ENCODE measurements at regions not wholly inside any gene's neighbourhood (a gene's known extent, or its start where the extent isn't known, plus 50 kb on each side); places are given as distances from the start of the nearest gene placed in this dataset.

DNA sequence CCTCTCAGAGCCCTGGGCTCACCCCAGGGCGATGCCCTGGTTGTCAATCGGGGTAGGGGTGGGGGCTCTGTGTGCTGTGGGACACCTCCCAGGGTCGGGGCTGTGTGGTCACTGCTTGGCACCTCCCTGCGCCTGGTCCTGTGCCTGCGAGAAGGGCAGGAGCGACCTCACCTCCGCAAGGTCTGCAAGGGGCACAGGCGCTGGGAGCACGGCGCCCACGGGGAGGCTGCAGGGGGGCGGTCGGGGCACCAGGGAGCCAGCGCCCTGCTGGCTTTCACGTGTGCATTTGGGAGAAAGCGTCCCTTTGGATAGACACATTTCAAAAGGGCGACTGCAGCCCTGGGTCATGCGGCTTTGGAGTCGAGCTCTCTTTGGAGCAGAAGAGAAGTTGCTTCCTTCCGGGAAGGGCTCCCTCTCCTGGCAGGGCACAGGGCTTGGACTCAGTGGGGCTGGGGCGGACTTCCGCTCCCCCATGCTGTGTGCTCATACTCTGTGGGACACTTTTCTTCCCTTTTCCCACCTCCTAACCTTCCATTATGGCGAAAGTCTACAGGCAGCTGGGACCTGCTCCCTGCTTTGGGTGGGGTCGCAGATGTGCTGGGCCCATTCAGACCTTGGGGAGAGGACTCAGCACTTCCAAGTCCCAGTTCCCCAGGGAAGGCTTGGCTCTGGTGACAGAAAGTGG is 52.9 kb upstream of the SLC28A3 start:
- FAIRE-seq: no peak

DNA sequence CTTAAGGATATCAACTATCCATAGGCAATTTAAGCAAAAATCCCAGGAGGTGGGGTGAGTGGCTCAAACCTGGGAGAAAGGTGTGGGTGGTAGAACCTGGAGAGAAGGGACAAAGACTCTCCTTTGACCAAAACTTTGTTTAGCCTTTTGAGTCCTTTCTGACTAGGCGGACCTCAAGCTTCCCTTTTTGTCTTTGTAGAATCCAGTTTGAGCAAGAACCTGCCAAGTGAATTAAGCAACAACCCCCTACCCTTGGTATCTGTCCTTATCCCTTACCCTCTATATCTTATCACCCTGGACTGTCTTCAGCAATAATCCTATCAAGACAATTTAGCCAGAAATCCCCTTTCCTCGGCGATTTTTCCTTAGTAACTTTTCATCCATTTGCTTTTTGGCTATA is 53.5 kb upstream of the SLC28A3 start:
- no peak for FAIRE-seq

DNA sequence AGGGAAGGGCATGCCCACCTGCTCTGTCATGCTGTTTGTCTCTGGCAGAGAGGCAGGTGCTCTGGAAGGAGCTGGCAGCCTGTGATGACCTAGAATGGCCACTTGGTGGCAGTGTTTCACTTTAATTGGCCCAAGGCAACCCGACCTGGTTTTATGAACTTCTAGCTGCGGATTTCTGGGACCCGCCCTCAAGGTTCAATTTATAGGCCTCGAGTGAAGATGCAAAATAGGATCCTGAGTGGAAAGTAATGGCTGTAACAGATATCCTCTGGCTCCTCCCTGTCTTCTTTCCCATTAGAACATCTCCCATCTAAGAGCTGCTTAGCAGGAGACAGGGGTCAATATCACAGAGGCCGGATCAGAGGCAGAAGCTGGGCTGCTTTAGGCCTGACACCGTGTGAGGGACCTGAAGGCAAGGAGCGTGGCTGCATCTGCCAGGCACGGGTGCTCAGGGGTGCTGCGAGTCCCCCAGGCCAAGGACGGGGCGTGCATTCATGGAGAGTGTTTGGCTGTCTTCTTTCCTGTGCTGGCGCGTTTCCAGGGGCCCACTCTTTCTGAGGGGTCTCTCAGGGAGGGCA is 56.7 kb upstream of the SLC28A3 start:
- peak; percentile 82 for FAIRE-seq

DNA sequence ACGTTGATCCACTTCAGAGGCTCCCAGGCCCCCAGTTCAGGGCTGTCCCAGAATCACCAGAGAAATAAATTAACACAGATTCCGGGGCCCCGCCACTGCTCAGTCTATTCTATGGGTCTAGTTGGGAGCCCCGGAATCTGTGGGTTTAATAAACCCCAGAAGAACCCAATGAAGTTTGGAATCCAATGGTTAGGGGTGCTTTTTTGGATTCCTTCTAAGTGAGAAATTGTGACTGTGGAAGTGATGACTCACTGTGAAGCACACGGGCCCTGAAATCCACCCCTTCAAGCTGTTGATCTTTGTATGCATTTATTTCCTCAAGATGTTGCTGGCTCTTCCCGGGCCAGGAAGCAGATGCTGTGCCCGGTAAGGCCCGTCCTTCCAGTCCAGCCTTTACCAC is 57.3 kb upstream of the SLC28A3 start:
- no peak for FAIRE-seq

DNA sequence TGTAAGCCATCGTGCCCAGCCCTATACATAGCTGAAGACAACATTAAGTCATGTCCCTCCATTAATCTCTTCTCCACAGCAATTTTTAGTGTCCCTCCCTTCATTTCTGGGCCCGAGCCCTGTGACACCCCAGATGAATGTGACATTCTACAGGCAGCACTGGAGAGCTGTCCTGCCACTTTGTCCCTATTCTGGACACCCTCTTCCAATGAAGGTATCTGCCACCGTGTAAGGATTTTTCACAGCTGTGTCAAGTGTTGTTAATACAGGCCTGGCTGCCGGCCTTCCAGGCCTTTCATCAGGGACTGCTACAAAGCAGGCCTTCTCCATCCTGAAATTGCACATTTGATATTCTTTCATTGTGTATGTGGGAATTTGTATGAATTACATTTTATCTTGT is 62.0 kb upstream of the SLC28A3 start:
- FAIRE-seq: no peak

DNA sequence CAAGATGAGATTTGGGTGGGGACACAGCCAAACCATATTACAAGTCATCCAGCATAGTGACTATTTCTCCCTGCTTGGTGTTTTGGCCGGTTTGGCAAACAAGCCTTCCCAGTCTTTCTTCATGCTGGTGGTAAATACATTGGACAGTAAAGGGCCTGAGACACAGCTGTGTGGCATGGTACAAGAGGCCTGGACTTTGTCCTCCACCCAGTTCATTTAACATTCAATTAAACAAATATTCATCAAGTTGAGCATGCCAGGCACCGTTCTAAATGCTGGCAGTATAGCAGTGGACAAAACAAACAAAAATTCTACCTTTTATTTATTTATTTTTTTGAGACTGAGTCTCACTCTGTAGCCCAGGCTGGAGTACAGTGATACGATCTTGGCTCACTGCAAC is 62.7 kb upstream of the SLC28A3 start:
- FAIRE-seq: no peak

DNA sequence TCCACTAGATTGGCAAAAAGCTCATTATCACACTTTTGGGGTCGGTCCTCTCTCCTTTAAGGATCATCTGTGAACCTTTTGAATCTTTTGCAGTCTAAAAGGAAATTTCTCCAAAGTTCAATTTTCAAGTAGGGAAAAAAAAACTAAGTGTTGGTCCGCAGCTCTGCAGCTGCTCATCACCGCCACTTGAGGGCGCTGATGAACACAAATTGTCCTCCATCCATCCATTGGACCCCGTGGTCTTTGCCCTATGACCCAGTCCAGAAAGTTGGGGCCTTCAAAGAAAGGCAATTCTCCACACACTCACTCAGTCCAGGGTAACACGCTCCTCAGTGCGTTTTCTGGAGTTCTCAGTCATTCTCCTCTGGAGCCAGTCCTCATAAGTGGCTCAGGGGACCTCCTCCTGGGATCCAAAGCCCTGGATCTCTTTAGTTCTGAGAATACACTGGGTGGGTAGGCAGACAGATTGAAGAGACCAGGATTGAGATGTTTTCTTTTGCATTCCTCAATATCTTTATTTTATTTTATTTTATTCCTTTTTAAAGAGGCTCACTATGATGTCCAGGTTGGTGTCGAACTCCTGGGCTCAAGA is 63.6 kb upstream of the SLC28A3 start:
- no peak for FAIRE-seq

DNA sequence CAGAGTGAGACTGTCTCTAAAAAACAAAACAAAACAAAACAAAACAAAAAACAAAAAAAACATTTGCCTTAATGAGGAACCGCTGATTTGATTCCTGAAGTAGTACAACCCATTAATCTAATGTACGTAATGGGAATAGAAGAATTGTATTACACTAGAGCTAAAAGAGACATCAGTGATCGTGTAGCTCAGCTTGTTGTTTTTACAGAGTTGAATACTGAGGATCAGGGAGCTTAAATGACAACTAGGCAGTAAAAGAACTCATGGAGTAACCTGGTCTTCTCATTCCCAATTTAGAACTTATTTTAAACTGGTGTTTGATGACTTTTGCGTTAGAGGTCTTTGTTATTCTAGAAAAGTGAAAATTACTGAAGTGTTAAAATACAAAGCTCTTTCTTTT is 65.1 kb upstream of the SLC28A3 start:
- FAIRE-seq: no peak

DNA sequence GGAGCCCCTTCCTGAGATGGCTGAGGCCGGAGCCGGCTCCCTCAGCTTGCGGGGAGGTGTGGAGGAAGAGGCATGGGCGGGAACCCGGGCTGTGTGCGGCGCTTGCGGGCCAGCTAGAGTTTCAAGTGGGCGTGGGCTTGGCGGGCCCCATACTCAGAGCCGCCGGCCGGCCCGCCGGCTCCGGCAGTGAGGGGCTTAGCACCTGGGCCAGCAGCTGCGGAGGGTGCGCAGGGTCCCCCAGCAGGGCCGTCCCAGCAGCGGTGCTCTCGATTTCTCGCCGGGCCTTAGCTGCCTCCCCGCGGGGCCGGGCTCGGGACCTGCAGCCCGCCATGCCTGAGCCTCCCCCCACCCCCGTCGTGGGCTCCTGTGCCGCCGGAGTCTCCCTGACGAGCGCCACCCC is 67.9 kb upstream of the SLC28A3 start:
- FAIRE-seq: no peak

DNA sequence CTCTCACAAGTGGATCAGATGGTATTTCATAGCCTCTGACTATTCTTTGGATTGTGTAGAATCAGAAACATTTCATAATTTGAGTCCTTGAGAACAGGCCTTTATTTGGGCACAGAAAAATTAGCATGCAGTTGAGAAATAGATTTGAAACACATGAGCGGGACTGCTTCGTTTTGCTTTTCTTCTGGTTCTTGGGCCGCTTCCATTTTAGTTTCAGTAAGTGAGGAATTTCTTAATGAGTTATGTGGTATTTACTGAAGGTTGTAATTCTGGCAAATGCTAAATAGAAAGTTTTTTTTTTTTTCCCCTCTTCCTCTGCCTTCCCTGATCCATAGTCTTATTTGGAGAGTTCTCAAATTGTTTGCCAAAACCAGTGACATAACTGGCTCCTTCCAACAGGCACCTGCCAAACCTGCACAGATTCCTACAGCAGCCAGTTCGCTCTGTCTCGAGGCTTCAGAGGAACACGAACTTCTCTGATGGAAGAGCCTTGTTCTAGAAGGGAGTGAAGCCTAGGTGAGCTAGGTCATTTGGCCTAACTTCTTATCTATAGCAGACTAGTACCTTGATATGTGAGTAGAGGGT is 71.2 kb upstream of the SLC28A3 start:
- FAIRE-seq: no peak

DNA sequence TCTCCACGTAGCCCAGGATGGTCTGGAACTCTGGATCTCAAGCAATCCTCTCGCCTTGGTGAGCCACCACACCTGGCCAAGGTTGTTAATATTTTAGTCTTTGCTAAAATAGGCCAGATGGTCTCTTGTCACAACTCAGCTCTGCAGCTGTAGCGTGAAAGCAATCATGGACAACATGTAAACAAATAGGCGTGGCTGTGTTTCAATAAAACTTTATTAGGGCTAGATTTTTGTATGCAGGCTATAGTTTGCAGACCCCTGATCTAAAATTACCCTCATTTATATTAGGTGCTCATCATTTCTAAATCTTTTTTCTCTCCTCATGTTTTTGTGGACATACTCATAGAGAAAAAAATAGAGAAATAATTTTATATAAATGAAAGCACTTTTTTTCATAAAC is 72.1 kb upstream of the SLC28A3 start:
- FAIRE-seq: no peak

DNA sequence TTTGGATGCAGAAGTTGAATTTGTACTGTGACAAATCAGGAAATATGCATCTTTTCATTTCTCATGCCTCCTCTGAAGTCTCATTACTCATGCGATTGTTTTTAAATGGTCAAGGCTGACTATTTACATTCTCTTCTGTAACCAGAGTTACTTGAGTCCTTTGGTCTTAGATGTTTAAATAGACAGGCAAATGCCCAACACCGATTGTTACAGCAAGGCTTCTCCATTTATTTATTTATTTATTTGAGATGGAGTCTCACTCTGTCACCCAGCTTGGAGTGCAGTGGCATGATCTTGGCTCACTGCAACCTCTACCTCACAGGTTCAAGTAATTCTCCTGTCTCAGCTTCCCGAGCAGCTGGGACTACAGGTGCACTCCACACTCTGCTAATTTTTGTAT is 72.7 kb upstream of the SLC28A3 start:
- FAIRE-seq: no peak

DNA sequence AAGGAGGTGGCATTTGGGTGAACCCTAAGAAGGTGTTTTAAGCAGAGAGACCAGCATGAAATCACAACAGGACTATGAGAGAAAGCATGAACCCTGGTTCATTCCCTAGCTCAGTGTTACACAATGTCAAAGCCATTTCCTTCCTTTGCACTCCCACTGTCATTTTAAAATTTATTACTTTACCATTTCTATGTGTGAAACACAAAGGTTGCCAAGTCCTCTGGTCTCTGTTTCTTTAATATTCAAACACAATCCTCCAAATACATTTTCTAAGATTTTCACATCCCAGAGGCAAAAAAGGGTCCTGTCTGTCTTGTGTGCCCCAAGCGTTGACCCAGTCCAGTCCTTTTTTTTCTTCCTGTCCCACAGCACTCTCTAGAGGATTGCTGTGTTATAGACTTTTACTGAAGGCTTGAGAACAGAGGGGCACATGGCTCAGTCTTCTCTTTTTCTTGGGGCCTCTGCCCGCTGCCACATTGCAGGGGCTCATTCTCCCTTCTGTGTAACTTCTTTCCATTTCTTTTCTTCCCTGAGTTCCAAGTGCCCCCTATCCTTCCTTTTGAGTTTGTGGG is 78.6 kb upstream of the SLC28A3 start:
- no peak for FAIRE-seq

DNA sequence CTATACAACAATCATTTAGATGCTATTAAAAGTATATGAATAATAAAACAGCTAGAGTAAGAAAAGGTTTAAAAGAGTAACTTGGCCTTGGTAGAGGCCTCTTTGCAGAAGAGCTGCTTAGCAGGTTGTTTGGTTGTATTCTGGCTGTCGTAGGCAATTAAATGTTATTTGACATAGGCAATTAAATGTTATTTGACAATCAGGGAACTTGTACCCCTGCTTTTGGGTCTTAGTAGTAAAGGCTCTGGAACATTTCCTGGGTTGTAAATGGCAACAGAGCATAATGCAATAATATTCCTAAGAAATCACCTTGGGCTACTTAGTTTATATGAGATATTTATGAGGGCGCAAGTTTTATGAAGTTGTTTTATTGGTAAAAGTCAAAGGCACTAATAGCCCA is 84.4 kb upstream of the SLC28A3 start:
- no peak for FAIRE-seq

DNA sequence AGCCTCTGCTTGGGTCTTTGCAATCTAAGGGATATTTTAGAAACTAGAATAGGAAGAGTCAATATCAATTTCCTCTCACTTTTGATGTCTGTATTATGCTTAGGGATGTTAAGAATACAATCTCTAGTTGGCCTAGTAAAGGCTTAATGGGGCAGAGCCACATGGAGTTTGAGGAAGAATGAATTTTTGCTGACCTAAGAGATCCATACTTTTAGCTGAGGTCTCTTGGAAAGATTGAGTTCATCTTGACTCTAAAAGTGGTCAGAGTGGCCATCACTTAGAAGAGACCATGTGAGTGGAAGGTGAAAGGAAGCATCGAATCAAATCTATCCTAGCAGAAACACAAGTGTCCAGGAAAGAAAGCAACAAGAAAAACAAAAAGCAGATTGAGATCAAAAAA is 92.2 kb upstream of the SLC28A3 start:
- FAIRE-seq: no peak

DNA sequence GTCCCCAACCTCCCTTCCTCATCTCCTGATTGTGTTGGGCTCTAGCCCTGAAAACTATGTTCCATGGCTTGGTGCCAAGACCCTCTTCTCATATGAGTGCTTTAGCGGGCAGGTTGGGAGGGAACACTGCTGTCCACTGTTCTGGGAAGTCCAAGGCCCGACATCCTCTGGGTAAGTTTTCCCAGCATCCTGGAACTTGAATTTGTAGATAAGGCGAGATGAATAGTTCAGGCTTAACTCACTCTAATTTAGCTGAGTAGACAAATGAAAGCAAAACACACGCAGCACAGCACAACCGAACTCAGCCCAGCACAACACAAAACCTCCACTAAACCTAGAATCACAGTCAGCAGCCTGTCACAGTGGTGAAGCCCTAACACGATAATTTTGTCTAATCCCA is 95.3 kb upstream of the SLC28A3 start:
- FAIRE-seq: no peak

DNA sequence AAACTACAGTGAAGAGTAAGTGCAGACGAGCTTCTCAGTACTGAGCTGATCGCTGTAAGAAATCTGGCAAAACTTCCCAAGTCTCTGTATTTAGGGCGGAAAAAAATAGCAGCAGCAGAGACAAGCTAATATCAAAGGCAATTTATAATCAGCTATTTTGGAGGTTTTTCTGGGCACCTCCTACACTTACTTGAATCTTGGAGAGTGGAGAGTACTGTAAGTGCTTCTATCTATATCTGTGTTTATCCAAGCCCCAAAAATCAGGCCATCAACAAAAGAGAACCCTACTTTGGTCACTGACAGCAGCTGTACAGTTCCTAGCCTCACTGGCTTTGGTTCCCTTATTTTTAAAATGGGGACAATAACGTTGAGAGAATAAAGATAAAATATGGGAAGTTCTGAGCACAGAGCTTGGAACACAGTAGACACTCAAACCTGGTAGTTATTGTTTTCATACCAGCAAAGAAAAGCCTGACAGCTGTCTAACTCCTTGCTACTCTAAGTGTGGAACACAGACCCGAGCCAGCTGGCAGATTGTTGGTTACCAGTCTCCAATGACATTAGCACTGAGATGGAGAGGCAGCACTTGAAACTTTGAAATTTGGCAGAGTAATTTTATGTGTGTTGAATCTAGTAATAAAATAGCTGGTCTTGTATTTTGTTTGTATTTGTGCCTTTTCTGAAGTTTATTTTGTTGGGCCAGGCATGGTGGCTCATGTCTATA is 96.0 kb upstream of the SLC28A3 start:
- no peak for FAIRE-seq

DNA sequence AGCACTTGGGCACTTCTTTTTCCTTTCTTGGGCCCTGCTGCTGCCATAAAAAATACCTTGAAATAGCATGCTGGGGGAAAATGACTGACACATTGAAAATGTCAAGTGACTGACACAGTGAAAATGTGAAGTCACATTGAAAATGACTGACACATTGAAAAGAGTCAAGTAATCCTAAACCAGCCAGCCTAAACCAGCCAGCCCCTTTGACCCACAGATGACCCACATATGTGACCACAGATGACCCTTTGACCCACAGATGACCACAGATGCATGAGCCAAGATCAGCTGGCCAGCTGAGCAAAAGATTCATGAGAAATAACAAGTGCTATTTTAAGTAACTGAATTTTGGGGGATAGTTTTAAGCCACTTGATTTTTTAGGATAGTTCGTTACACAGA is 97.8 kb upstream of the SLC28A3 start:
- FAIRE-seq: no peak

DNA sequence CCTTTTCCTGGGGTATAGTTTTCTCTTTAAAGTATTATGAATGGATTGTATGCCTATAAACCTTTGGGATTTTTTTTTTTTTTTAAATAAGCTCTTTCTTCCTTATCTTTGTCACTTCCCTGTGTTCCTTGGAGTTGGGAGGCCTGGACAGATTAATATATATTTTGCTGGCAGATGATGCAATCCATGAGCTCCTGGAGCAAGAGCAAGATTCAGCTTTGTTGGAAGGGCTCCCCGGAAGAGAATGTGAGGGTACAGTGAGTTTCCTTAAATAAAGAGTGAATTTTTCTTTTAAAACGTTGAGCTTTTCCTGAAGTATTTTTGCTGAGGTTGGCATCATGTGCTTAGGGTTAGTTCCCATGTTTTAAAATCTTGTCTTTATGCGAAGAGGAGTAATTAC is 98.7 kb upstream of the SLC28A3 start:
- no peak for FAIRE-seq

DNA sequence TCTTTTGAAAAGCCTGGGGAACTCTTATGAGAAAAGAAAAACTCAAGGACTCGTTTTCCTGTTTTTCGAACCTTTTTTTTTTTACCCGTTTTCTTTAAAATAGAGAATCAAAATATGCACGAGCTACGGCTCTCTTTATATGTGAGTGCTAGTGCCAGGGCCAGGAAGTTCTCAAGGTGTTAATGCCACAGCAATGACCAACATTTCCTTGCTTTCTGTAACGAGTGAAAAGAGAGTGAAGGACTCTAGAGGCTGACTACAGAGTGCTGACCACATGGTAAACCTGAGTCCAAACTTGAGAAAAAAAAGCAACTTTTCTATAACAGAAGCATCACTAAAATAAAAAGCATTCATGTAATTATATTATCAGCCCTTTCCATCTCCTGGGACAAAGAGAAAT is 102.2 kb upstream of the SLC28A3 start:
- no peak for FAIRE-seq

DNA sequence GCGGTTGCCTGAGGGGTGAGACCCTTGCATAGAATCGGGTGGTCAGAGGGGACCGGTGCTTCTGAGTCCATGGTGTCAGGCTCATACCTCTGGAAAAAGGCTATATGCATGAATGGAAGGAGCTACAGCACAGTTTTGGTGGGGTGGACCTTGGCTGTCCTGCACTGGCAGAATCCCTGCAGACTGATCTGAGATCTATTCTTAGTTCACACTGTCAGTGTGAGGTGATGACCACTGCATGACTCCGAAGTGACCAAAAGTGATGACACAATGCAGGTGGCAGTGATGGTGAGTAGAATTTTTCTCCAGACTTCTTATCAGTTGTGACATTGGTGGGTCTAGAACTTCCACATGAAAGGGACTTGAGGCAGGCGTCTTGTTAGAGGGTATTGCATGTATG is 105.2 kb upstream of the SLC28A3 start:
- FAIRE-seq: no peak

DNA sequence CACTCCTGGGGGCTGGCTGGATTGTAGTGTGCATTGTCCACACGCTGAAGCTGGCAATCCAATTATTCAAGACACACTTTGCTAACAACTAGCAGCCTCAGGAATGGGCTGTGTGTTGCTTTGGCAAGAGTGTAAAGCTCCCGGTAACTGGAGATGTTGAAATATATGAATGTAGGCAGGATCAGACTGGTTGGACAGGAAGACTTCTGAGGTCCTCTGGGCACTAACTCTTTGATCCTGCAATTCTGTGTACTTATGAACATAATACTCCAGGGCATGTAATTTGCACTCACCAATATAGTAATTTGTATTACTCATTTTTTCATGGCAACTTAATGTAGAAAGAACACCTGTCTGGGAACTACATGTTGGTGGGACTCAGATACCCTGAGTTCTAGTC is 106.7 kb upstream of the SLC28A3 start:
- FAIRE-seq: no peak

DNA sequence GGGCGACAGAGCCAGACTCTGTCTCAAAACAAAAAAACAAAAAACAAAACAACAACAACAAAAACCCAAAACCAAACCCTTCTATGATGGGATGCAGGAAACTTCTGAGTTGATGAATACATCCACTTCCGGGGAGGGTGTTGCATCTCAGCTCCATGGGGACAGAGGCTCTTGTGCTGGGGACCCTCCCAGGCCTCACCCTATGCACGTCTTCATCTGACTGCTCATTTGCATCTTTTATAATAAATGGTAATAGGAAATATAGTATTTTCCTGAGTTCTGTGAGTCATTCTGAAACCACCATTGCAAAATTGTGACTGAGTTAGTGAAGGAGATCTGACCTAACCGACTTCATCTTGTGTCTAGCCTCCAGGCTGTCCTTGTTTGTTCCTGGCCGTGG is 109.5 kb upstream of the SLC28A3 start:
- FAIRE-seq: no peak

DNA sequence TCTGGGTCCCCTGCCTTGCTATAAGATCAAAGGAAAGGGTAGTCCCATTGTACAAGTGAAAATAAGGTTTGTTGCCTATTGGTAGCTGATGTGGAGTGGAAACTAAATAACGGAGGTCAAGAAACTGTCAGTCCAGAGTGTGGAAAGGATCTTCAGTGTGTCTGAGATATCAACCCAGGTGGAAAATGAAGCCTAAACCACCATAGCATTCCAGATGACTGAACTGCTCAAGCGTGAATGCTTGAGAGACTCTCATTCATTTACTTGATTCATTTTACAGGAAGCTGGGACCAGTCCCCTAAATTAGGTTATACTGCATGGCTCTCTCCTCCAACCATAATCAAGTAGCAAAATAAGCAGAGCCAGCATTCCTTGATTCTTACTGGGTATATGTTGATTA is 116.0 kb upstream of the SLC28A3 start:
- no peak for FAIRE-seq

Measured in G401.6 (cell line).